GM19397 (cell line): ENCODE measurements at regions not wholly inside any gene's neighbourhood (a gene's known extent, or its start where the extent isn't known, plus 50 kb on each side); places are given as distances from the start of the nearest gene placed in this dataset.
"Not testable (repeated sequence)": the region's sequence is repeated elsewhere in the genome, so short reads cannot be mapped to it uniquely, and the experiment has no call there.

Experiments
- ATAC-seq: cut with Tn5 transposase; IDR thresholded peaks from one replicate; pipeline ENCODE4 v1.9.1; 2021; ENCODE audit warnings: mild to moderate bottlenecking, moderate library complexity; ENCODE audit not compliant: unreplicated experiment

GRCh38 chr1:178637841-178638240 is 87.2 kb upstream of the RALGPS2 start:
- ATAC-seq: no peak

GRCh38 chr1:178639326-178639725 is 85.7 kb upstream of the RALGPS2 start:
- no peak for ATAC-seq

DNA sequence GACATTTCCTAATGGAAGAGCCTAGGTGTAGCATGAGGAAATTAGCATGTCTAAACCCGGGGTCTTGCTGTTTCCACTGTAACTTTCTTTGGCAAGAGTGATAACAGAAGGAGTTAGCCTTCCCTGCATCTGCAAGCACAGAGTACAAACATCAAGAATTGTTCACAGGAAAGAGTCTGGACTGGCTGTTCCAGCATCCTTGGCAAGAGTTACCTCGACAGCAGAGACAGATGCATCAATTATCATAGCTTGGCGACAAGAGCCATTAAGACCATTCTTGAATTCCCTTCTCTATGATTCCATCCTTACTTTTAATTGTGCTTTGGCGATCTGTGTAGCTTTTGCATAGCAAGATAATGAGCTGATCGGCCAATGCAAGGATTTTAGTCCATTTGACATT is 82.8 kb upstream of the RALGPS2 start:
- no peak for ATAC-seq

GRCh38 chr1:178643349-178643748 is 81.7 kb upstream of the RALGPS2 start:
- no peak for ATAC-seq

DNA sequence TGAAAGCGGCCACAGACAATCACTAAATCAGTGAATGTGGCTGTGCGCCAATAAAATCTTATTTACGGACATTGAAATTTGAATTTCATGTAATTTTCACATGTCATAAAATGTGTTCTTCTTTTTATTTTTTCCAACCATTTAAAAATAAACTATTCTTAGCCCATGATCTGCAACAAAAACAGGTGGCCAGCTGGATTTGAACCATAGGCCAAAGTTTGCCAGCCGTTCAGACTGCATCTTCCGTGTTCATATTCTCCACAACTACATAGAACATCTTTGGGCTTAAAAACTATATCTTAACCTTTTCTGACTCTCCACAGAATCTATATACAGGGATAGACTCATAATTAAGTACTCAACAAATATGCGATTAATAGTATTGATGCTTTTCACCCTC is 81.2 kb upstream of the RALGPS2 start:
- ATAC-seq: no peak

GRCh38 chr1:178644308-178645120 is 80.5 kb upstream of the RALGPS2 start:
- ATAC-seq: no peak

DNA sequence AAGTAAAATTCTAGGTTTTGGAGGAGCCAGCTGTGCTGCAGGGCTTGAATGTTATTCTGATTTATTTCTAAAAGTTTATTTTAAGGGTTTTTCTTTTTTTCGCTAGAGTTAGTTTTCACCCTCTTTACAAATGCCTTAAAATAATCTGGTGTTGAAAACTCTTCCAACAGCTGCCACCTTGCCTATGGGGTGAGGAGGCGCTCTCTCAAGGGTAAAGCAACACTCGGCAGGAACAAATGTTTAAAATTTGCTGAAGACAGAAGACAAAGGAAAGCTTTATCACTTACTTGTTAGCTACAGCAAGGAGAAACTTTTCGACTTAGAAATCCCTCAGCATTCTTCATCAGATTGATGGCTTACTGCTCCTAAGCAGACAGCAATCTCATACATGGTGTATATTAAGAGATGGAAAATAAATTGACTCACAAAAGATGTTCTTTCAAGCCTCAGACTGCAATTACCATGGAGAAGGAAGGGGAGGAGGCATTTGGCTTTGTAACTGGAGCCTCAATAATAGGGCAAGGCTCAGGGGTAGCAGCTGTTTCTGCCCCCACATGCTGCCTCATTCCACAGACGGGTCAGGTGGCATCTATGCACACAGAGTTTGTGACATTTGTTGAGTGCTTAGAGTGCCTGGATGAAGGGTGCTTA is 79.8 kb upstream of the RALGPS2 start:
- ATAC-seq: no peak

DNA sequence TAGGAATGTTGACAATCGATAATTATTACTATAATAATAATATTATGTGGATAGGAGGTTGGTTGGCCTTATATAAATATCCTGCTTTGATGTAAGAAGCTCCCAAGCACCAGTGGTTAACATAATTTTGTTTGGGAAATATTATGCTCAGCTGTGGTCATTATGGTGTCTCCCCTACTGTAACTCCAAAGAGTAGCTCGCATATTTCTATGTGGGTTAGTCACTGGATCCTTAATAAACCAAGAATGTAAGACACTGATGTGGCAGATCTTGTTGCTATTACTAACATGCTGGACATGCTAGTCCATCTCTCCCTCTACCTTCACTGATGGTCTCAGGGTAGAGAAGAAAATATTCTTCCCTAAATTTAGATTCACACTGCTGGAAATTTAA is 79.2 kb upstream of the RALGPS2 start:
- ATAC-seq: no peak

GRCh38 chr1:178646821-178647220 is 78.2 kb upstream of the RALGPS2 start:
- ATAC-seq: no peak

DNA sequence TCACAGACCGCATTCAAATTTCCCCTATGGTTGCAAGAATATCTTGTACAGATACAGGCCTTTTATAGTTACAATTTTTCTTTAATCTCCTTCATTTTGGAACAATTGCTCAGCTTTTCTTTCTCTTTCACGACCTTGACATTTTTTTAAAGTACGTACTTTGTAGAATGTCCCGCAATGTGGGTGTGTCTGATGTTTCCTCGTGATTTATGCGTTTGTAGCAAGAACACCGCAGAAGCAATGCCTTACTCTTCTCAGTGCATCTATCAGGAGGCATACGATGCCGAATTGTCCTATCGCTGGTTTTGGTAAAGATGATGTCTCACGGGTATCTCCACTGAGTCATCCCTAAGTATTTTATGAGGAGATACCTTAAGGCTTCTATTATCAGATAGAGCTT is 76.9 kb upstream of the RALGPS2 start:
- no peak for ATAC-seq

DNA sequence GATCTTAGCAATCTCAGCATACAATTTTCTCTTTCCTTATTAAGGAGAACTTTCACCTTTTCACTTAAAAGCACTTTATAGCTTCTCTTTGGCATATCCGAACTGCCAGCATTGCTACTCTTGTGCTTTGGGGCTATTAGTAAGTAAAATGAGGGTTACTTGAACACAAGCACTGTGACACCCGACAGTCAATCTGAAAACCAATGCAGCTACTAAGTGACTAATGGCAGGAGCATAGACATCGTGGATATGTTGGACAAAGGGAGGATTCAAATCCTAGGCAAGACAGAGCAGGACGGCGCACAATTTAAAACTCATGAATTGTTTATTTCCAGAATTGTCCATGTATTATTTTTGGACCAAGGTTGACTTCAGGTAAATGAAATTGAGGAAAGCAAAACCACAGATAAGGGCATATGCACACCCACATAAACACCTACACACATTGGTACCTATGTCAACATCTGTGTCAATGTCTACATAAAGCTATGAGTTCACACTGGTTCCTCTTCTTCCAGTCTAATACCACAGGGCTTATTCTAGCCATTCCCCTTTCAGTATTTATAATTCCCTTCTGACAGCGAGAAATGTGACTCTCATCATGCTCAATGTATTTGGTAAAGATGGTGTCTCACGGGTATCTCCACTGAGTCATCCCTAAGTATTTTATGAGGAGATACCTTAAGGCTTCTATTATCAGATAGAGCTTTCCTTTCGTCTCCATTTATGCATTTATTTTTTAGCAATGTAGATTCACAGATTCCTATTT is 75.3 kb upstream of the RALGPS2 start:
- ATAC-seq: no peak

- ATAC-seq: no peak
Observed at GRCh38 chr1:178650934-178651511, 74.0 kb upstream of the RALGPS2 start.

DNA sequence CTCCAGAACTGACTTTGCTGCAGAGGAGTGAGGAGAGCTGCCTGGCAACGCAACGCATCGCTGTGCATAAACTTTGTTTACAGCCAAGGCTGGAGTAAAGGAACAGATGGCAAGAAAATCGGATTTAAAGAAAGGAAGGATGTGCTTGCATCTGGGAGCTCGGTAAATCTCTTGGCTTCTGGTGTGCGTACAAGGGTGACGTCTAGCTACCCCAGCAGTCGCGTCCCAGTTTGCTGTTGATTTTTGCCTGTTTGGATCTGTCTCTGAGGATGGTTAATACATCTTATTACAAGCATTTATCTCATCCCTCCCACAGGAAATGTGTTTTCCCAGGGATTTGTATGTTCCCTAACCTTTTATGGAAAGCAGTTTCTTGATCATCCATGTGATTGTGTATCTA is 73.3 kb upstream of the RALGPS2 start:
- ATAC-seq: no peak

DNA sequence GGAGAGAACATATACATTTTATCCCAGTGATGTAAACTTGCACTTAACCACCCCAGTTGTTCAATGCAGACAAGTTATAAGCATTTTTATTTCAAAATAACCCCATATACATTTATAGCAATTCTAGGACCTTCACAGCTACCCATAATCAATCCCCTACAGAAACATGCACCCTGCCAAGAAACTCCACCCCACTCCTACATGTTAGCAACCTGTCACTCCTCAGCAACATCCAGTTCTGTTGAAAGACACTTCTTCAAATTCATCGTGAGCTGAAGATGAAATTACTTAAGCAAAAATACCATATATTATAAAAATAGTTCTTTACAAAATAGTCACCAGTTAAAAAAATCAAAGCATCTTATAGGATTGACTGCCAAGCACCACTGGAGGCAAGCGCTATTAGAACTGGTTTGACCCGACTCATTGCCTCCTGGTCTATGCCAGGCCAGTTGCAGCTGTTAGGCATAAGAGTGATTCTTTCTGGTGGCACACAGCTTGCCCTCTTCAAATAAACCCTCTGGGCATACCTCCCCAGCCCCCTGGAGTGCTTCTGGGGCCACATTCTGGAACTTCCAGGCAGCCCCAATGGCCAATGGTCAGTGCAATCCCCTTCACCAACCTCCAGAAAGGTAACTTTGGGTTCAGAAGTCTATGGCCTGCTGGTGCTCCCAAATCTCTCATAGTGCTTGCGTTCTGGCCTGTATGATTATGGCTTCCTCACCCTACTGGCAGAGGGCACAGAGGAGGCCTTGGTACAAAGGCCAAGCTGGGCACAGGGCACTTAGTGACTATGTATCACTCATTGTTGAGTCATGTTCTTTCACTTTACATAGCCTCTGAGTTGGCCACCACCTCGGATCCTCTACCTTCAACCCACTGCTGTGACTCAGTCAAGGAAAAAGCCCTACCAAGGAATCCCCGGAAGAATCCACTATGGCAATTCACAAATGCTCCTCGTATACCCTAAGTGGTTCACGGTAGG is 72.2 kb upstream of the RALGPS2 start:
- ATAC-seq: no peak

DNA sequence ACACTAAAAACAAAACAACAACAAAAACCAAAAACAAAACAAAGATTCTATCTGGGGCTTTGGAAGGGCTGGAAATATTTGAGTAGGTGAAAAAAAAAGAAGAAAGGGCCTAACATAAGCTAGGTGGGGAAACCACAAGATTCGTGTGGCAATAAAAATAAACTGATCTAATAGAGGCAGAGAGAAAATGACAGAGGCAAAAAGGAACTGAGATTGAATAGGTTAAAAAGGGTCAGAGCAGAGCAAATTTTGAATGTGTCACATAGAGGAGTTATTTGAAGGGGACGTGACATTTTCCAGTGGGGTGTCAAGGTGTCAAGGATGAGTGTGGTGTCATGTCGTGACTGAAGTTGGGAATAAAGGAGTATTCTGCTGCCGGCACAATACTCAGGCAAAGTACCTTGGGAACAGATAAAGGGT is 65.2 kb upstream of the RALGPS2 start:
- ATAC-seq: peak; percentile 51

- ATAC-seq: no peak
Observed at GRCh38 chr1:178660461-178660860, 64.6 kb upstream of the RALGPS2 start.

DNA sequence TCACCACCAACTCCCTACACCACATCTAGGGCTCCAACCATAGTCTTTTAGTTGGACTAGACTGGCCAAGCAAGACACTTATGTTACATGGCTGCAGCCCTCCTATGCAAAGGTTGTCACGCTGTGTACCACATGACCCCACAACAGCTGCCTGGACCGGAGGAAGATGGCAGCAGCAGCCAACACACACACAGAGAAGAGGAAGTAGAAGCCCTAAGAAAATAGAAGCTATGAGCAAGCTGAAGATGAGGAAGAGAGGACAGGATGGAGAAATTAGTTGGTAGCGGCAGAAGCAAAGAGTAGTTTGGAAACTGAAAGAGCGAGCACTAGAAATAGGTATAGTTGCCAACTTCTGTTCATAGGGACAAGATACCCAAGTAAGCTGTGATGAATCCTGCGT is 60.8 kb upstream of the RALGPS2 start:
- ATAC-seq: peak; percentile 85

DNA sequence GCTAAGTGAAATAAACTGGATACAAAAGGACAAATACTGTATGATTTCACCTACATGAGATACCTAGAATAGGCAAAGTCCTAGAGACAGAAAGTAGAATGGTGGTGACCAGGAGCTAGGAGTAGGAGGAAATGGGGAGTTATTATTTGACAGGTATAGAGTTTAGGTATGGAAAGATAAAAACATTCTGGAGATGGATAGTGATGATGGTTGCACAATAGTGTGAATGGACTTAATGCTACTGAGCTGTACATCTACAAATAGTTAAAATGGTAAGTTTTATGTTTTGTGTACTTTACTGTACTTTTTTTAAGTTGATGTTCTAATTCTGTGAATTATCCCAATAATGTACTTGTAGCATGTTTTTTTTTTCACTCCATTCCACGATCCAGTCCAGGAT is 59.5 kb upstream of the RALGPS2 start:
- no peak for ATAC-seq

DNA sequence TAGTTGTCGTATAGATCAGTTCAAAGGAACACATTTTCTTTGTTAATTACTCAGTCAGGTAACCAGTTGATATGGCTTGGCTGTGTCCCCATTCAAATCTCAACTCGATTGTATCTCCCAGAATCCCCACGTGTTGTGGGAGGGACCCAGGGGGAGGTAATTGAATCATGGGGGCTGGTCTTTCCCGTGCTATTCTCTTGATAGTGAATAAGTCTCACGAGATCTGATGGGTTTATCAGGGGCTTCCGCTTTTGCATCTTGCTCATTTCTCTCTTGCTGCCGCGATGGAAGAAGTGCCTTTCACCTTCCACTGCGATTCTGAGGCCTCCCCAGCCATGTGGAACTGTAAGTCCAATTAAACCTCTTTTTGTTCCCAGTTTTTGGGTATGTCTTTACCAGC is 58.2 kb upstream of the RALGPS2 start:
- ATAC-seq: not testable (repeated sequence)

GRCh38 chr1:178672434-178672833 is 52.6 kb upstream of the RALGPS2 start:
- no peak for ATAC-seq
